GM12878 (cell line): ENCODE measurements at regions not wholly inside any gene's neighbourhood (a gene's known extent, or its start where the extent isn't known, plus 50 kb on each side); places are given as distances from the start of the nearest gene placed in this dataset.

Source experiments
- ATAC-seq: fragments of 200-7000 bp; cut with Tn5 transposase; 3 replicates; pipeline ENCODE4 v1.9.1; 2020; ENCODE audit warnings: mild to moderate bottlenecking, moderate library complexity
- BruUV-seq: library from RNA; stranded (reverse); fragments of 400-500 nt; replicated peaks from 2 replicates; lab custom pipeline; 2021; lab: Mats Ljungman, UMichigan
- CTCF ChIA-PET: fragments of 300-600 bp; sonication (Branson Sonifier 250); formaldehyde crosslinking; extraction: SDS; loops from one replicate; lab custom pipeline; 2021; ENCODE audit warnings: inconsistent platforms; lab: Yijun Ruan, JAX
- POLR2A ChIA-PET: fragments of 350-600 bp; formaldehyde crosslinking; extraction: SDS; loops from one replicate; lab custom pipeline; 2021; ENCODE audit warnings: inconsistent platforms; lab: Charles Lee
- RAD21 ChIA-PET: fragments of 300-600 bp; sonication (Branson Sonifier 250); formaldehyde crosslinking; loops from one replicate; lab custom pipeline; 2023; ENCODE audit warnings: antibody characterized with exemption; ENCODE audit not compliant: unreplicated experiment; lab: Charles Lee
- SMC1A ChIA-PET: fragments of 300-600 bp; sonication (Branson Sonifier 250); formaldehyde crosslinking; loops from one replicate; lab custom pipeline; 2023; ENCODE audit not compliant: unreplicated experiment, uncharacterized antibody; lab: Charles Lee
- DNase-seq: peaks from one replicate; pipeline ENCODE4 v3.0.0-alpha.2; 2011; ENCODE audit warnings: low read depth, low spot score
- FAIRE-seq: peaks from 3 replicates; lab custom pipeline; 2011; peaks lifted over from hg19 to GRCh38; lab: Jason Lieb, UNC
- H2AFZ ChIP-seq: 2 replicates; pipeline ENCODE4 v1.6.0; 2011; ENCODE audit warnings: low read depth, low read length, control low read depth; ENCODE audit not compliant: control insufficient read depth
- H3K27ac ChIP-seq: 2 replicates; pipeline ENCODE4 v1.5.1; 2011; ENCODE audit warnings: control low read depth; ENCODE audit not compliant: control insufficient read depth, insufficient read depth
- H3K27me3 ChIP-seq, 2 experiments: replicated peaks in 1 of 2; 2 replicates each; pipeline versions ENCODE4 v1.6.0 to v1.6.1; 2011; ENCODE audit warnings: low read length in 1 of 2; ENCODE audit not compliant: control insufficient read depth in 2 of 2, insufficient read depth in 2 of 2
- H3K36me3 ChIP-seq, 2 experiments: 2 replicates each; pipeline ENCODE4 v1.5.1; 2011; ENCODE audit warnings: low read length in 1 of 2; ENCODE audit not compliant: control insufficient read depth in 2 of 2, insufficient read depth in 2 of 2
- H3K4me1 ChIP-seq: 2 replicates; pipeline ENCODE4 v1.6.1; 2011; ENCODE audit warnings: mild to moderate bottlenecking, low read length, moderate library complexity, mixed read lengths; ENCODE audit not compliant: control insufficient read depth, insufficient read depth
- H3K4me2 ChIP-seq: 2 replicates; pipeline ENCODE4 v1.6.0; 2011; ENCODE audit warnings: control low read depth; ENCODE audit not compliant: control insufficient read depth, insufficient read depth
- H3K4me3 ChIP-seq: fragments of 200-600 bp; sonication (generic); 2 replicates; pipeline ENCODE4 v1.5.1; 2016
- H3K79me2 ChIP-seq: 2 replicates; pipeline ENCODE4 v1.6.0; 2011; ENCODE audit warnings: low read length; ENCODE audit not compliant: control insufficient read depth, insufficient read depth
- H3K9ac ChIP-seq: 2 replicates; pipeline ENCODE4 v1.8.0; 2011; ENCODE audit warnings: low read length, control low read depth, mixed read lengths; ENCODE audit not compliant: control insufficient read depth, insufficient read depth
- H3K9me3 ChIP-seq: replicated peaks from 3 replicates; pipeline ENCODE4 v1.5.1; 2011; ENCODE audit warnings: mild to moderate bottlenecking, low read length; ENCODE audit not compliant: control insufficient read depth, insufficient read depth
- H4K20me1 ChIP-seq: 2 replicates; pipeline ENCODE4 v1.6.0; 2011; ENCODE audit not compliant: control insufficient read depth, insufficient read depth
- ASH2L ChIP-seq: fragments of 300-600, 200-600 bp; sonication (generic); IDR thresholded peaks from 2 replicates; pipeline ENCODE4 v1.6.1; 2017; ENCODE audit warnings: low read depth, mild to moderate bottlenecking, borderline replicate concordance
- BMI1 ChIP-seq: fragments of 450-650 bp; IDR thresholded peaks from 2 replicates; pipeline ENCODE4 v1.6.1; 2016; ENCODE audit warnings: mild to moderate bottlenecking, moderate library complexity, borderline replicate concordance
- CTCF ChIP-seq, 3 experiments: IDR thresholded peaks in 2 of 3; conservative IDR thresholded peaks in 1 of 3; 2 replicates each; pipeline ENCODE4 v1.5.1; 2011; ENCODE audit warnings: low read depth in 3 of 3, low read length in 3 of 3, mild to moderate bottlenecking in 3 of 3, control low read depth in 2 of 3, moderate library complexity in 2 of 3, inconsistent platforms in 1 of 3, mixed read lengths in 1 of 3; ENCODE audit not compliant: control insufficient read depth in 2 of 3, insufficient read depth in 1 of 3; ENCODE audit errors: extremely low read depth in 1 of 3
- KDM1A ChIP-seq: fragments of 200-600 bp; sonication (generic); IDR thresholded peaks from 2 replicates; pipeline ENCODE4 v1.6.1; 2016; ENCODE audit warnings: borderline replicate concordance
- MEF2A ChIP-seq: IDR thresholded peaks from 2 replicates; pipeline ENCODE4 v1.6.1; 2011; ENCODE audit warnings: low read depth, mild to moderate bottlenecking, low read length, moderate library complexity; ENCODE audit not compliant: insufficient read depth
- RAD21 ChIP-seq: IDR thresholded peaks from 2 replicates; pipeline ENCODE4 v1.6.1; 2011; ENCODE audit warnings: mild to moderate bottlenecking, low read depth, low read length, moderate library complexity; ENCODE audit not compliant: insufficient read depth
- SIX5 ChIP-seq: IDR thresholded peaks from 2 replicates; pipeline ENCODE4 v1.6.1; 2011; ENCODE audit warnings: mild to moderate bottlenecking, low read depth, low read length, moderate library complexity; ENCODE audit not compliant: severe bottlenecking
- SUPT20H ChIP-seq: IDR thresholded peaks from 2 replicates; pipeline ENCODE4 v1.6.1; 2011; ENCODE audit warnings: low read depth, mild to moderate bottlenecking, low read length, moderate library complexity, borderline replicate concordance; ENCODE audit not compliant: control insufficient read depth
- WGBS: methylation state at CpG from one replicate; pipeline ENCODE4 v1.1.6; 2016; ENCODE audit warnings: low lambda C conversion rate; ENCODE audit not compliant: insufficient replicate concordance, insufficient coverage; ENCODE audit errors: missing lambda C conversion rate; 5-methylcytosine and 5-hydroxymethylcytosine counted together
- in situ Hi-C: fragments of 300-500 bp; cut with MboI; formaldehyde crosslinking; loops from 9 replicates; pipeline ENCODE4 v1.14.3; 2018; ENCODE audit warnings: mixed read lengths
- intact Hi-C: fragments of 100-400 bp; cut with micrococcal nuclease; formaldehyde crosslinking; loops from one replicate; pipeline ENCODE4 v1.14.2; 2022; ENCODE audit not compliant: unreplicated experiment
- TF ChIP-seq, protein P1 (sequence below): fragments of 450-650 bp; IDR thresholded peaks from 2 replicates; pipeline ENCODE4 v1.6.1; 2018; ENCODE audit warnings: borderline replicate concordance, mild to moderate bottlenecking; ENCODE audit not compliant: partially characterized antibody

- no TSS peak for BruUV-seq
These were observed 80.8 kb upstream of the KLF14 start for GRCh38 chr7:130814778-130815335.

More at GRCh38 chr7:130814778-130815335, 80.8 kb upstream of the KLF14 start:
- TF ChIP-seq CTCF (IDR thresholded peaks at IDR 0.05 in 2 of 3, conservative IDR thresholded peaks at IDR 0.05 in 1 of 3; ENCODE audit: control insufficient read depth in 2 of 3, extremely low read depth in 1 of 3, insufficient read depth in 1 of 3, low read depth in 3 of 3, low read length in 3 of 3) = peak; percentile 15 to 31 (median 30); a peak in 1 of 6 replicates
- TF ChIP-seq KDM1A = no peak
- TF ChIP-seq, protein P1, sequence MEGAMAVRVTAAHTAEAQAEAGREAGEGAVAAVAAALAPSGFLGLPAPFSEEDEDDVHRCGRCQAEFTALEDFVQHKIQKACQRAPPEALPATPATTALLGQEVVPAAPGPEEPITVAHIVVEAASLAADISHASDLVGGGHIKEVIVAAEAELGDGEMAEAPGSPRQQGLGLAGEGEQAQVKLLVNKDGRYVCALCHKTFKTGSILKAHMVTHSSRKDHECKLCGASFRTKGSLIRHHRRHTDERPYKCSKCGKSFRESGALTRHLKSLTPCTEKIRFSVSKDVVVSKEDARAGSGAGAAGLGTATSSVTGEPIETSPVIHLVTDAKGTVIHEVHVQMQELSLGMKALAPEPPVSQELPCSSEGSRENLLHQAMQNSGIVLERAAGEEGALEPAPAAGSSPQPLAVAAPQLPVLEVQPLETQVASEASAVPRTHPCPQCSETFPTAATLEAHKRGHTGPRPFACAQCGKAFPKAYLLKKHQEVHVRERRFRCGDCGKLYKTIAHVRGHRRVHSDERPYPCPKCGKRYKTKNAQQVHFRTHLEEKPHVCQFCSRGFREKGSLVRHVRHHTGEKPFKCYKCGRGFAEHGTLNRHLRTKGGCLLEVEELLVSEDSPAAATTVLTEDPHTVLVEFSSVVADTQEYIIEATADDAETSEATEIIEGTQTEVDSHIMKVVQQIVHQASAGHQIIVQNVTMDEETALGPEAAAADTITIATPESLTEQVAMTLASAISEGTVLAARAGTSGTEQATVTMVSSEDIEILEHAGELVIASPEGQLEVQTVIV = no peak
- no peak for TF ChIP-seq ASH2L
- peak; percentile 41 for TF ChIP-seq RAD21
- TF ChIP-seq MEF2A = no peak
- no peak for TF ChIP-seq SUPT20H
- TF ChIP-seq BMI1 = no peak
- no peak for TF ChIP-seq SIX5
- TF ChIP-seq, all 136 proteins: peak for 2
- Histone ChIP-seq H3K79me2 (no peaks in the 10 kb centered on the region), H3K27me3 (no peaks in the 10 kb centered on the region), H3K9ac (no peak overlapping the region), H2AFZ (no peak overlapping the region), H4K20me1 (no peaks in the 10 kb centered on the region), H3K4me3 (no peak overlapping the region), H3K36me3 (no peaks in the 10 kb centered on the region), H3K9me3 (no peaks in the 10 kb centered on the region), H3K27ac (no peak overlapping the region), H3K4me1 (no peaks in the 10 kb centered on the region), H3K4me2 (no peak overlapping the region)
- DNase-seq = no peak
- RAD21 ChIA-PET = no interaction called here
- no peak for ATAC-seq
- FAIRE-seq = no peak
- SMC1A ChIA-PET = no interaction called here
- POLR2A ChIA-PET = no interaction called here
- in situ Hi-C loops (no loop called here), intact Hi-C loops (no loop called here)
- CTCF ChIA-PET = interaction anchor here (1.6 kb wide), 1 partner anchor 16 kb away, joined by 5 read pairs; no protein-coding TSS in a partner anchor
- WGBS = 55% methylated on average over 2 of the region's 2 CpGs
